CD8-positive, alpha-beta memory T cell (primary cell): ENCODE measurements at regions not wholly inside any gene's neighbourhood (a gene's known extent, or its start where the extent isn't known, plus 50 kb on each side); places are given as distances from the start of the nearest gene placed in this dataset.
"Not testable (repeated sequence)": the region's sequence is repeated elsewhere in the genome, so short reads cannot be mapped to it uniquely, and the experiment has no call there.

Experiments used
- CTCF ChIA-PET: fragments of 350-600 bp; sonication (Branson Sonifier 250); formaldehyde crosslinking; loops from one replicate; lab custom pipeline; 2021; ENCODE audit warnings: antibody characterized with exemption; lab: Charles Lee
- POLR2A ChIA-PET: fragments of 350-600 bp; sonication (Branson Sonifier 250); formaldehyde crosslinking; loops from one replicate; lab custom pipeline; 2021; ENCODE audit warnings: antibody characterized with exemption; lab: Charles Lee
- DNase-seq, 5 donors: peaks; one replicate each; pipeline versions ENCODE4 v3.0.0 to v3.0.0-alpha.2; 2020 to 2022; ENCODE audit warnings: mixed read lengths in 1 of 5
- H3K27ac ChIP-seq: one replicate; pipeline ENCODE4 v1.7.0; 2013; ENCODE audit warnings: low read depth, mild to moderate bottlenecking, low read length, moderate library complexity
- H3K27me3 ChIP-seq: 2 replicates; pipeline ENCODE4 v1.7.0; 2013; ENCODE audit warnings: low read length, mild to moderate bottlenecking; ENCODE audit not compliant: insufficient read depth, poor library complexity, severe bottlenecking
- H3K36me3 ChIP-seq: 2 replicates; pipeline ENCODE4 v1.7.0; 2013; ENCODE audit warnings: mild to moderate bottlenecking, low read length, moderate library complexity; ENCODE audit not compliant: insufficient read depth
- H3K4me1 ChIP-seq: 2 replicates; pipeline ENCODE4 v1.7.0; 2013; ENCODE audit warnings: mild to moderate bottlenecking, low read length, moderate library complexity; ENCODE audit not compliant: insufficient read depth
- H3K4me3 ChIP-seq: 2 replicates; pipeline ENCODE4 v1.7.0; 2013; ENCODE audit warnings: mild to moderate bottlenecking, low read length
- H3K9me3 ChIP-seq: 2 replicates; pipeline ENCODE4 v1.7.0; 2013; ENCODE audit warnings: mild to moderate bottlenecking, low read length
- H3K27ac Mint-ChIP-seq, 8 donors: one replicate each; pipeline ENCODE4 v1.8.0; 2020 to 2021; ENCODE audit warnings: mixed read lengths in 8 of 8, mild to moderate bottlenecking in 6 of 8, inconsistent platforms in 3 of 8, moderate library complexity in 3 of 8
- H3K27me3 Mint-ChIP-seq, 2 donors: one replicate each; pipeline ENCODE4 v1.8.0; 2020 to 2021; ENCODE audit warnings: mixed read lengths in 2 of 2, mild to moderate bottlenecking in 1 of 2, moderate library complexity in 1 of 2
- H3K36me3 Mint-ChIP-seq, 3 donors: one replicate each; pipeline ENCODE4 v1.8.0; 2020 to 2021; ENCODE audit warnings: mixed read lengths in 3 of 3, inconsistent platforms in 1 of 3, mild to moderate bottlenecking in 1 of 3
- H3K4me1 Mint-ChIP-seq, 3 donors: one replicate each; pipeline ENCODE4 v1.8.0; 2020 to 2021; ENCODE audit warnings: mixed read lengths in 3 of 3, inconsistent platforms in 1 of 3, mild to moderate bottlenecking in 1 of 3
- H3K4me3 Mint-ChIP-seq, 7 donors: one replicate each; pipeline ENCODE4 v1.8.0; 2020 to 2021; ENCODE audit warnings: mixed read lengths in 7 of 7, mild to moderate bottlenecking in 6 of 7, moderate library complexity in 4 of 7, inconsistent platforms in 2 of 7
- H3K9me3 Mint-ChIP-seq, 5 donors: one replicate each; pipeline ENCODE4 v1.8.0; 2020 to 2022; ENCODE audit warnings: mixed read lengths in 5 of 5, mild to moderate bottlenecking in 3 of 5, moderate library complexity in 2 of 5, inconsistent platforms in 1 of 5

DNA sequence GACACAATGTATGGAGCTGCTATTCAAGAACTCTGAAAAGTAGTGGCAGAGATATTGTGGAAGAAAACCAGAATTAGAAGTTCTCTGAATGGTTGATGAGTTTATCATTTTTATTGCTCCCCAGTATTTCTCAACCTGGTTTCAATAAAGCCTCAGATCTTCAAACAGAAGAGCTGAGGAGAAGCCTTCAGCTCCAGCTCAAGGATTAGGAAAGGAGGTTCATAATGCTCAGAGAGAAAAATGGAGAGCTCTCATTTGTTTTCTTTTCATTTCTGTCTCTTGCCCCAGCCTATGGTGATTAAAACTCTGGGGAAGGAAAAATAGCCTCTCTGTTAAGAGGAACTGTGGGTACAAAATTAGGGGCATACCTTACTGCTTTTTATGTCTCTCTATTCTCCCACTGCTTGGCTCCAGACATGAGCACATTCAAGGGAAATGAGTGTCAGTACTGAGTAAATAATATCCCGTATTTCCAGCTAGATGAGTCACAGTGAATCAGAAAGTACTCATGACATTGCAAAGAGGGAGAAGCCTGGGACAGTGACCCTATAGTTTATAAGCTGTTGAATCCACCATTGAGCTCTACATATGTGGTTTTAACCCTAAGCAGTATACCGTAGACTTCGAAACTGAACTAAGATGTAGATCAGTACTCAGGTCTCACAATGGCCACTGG is 138.1 kb downstream of the EMB start:
- Histone ChIP-seq H3K4me1 (no peaks in the 10 kb centered on the region), H3K9me3 (no peaks in the 10 kb centered on the region), H3K27ac (no peak overlapping the region), H3K27me3 (no peaks in the 10 kb centered on the region), H3K36me3 (no peaks in the 10 kb centered on the region), H3K4me3 (no peak overlapping the region)
- Mint-ChIP-seq H3K4me3 (no peak overlapping the region), H3K9me3 (peaks cover 4 to 26% (median 19%) of the 10 kb centered on the region in 5 donors), H3K4me1 (no peaks in the 10 kb centered on the region), H3K27ac (no peak overlapping the region), H3K36me3 (peaks cover 4 to 26% (median 6%) of the 10 kb centered on the region in 3 donors), H3K27me3 (peaks cover 0 to 9% of the 10 kb centered on the region in 2 donors)
- CTCF ChIA-PET: no interaction called here
- no peak for DNase-seq
- POLR2A ChIA-PET: no interaction called here

DNA sequence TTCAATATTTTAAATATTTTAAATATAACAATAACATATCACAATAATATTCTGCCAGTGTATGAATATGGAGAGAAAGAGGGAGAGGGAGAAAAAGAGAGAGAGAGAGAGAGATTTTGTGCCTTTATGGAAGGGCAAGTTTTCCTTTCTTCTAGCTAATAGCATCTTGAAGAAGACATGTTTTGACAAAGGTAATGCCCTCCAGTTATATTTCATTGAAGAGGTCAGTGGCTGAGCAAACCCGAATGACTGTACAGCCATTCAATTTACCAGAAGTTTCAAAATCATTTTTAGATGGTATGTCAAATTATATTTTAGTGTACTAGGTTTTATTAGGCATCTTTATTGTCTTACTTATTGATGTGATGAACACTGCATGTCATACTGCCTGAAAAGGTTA is 139.3 kb downstream of the EMB start:
- no peak for DNase-seq
- Histone ChIP-seq H3K27me3 (no peaks in the 10 kb centered on the region), H3K4me1 (no peaks in the 10 kb centered on the region), H3K4me3 (no peak overlapping the region), H3K36me3 (no peaks in the 10 kb centered on the region), H3K9me3 (no peaks in the 10 kb centered on the region), H3K27ac (no peak overlapping the region)
- ChIA-PET POLR2A (no interaction called here), CTCF (no interaction called here)
- peaks cover 1 to 5% of the 10 kb centered on the region in 2 donors for H3K27me3 Mint-ChIP-seq
- no peaks in the 10 kb centered on the region for H3K4me1 Mint-ChIP-seq
- H3K27ac Mint-ChIP-seq: no peak overlapping the region
- no peak overlapping the region for H3K4me3 Mint-ChIP-seq
- peaks cover 4 to 23% (median 6%) of the 10 kb centered on the region in 3 donors for H3K36me3 Mint-ChIP-seq
- peaks cover 0 to 22% (median 14%) of the 10 kb centered on the region in 5 donors for H3K9me3 Mint-ChIP-seq

DNA sequence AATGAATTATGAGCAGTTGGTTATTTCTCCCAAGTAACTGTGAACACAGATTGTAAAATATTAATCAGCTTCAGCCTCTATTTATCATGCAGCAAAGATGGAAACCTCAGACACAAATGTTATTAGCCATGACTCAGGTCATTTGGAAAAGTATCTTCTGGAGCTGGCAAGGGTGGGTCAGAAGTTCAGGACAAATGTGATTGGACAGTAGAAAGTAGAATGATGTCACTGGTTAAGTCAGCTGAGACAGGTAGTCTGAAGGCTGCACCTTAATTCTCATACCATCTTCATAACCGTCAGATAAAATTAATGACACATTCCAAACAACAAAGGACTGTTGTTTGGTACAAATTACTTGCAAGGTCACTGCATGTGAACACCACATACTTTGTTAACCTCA is 140.2 kb downstream of the EMB start:
- H3K4me3 ChIP-seq: no peak overlapping the region
- Mint-ChIP-seq H3K27me3 (peaks cover 4 to 5% of the 10 kb centered on the region in 2 donors), H3K4me1 (no peaks in the 10 kb centered on the region), H3K4me3 (no peak overlapping the region), H3K36me3 (peaks cover 4 to 24% (median 6%) of the 10 kb centered on the region in 3 donors), H3K9me3 (peaks cover 0 to 25% (median 17%) of the 10 kb centered on the region in 5 donors), H3K27ac (no peak overlapping the region)
- no peak overlapping the region for H3K27ac ChIP-seq
- H3K4me1 ChIP-seq: no peaks in the 10 kb centered on the region
- ChIA-PET POLR2A (no interaction called here), CTCF (no interaction called here)
- no peak for DNase-seq
- no peaks in the 10 kb centered on the region for H3K27me3 ChIP-seq
- no peaks in the 10 kb centered on the region for H3K9me3 ChIP-seq
- no peaks in the 10 kb centered on the region for H3K36me3 ChIP-seq

DNA sequence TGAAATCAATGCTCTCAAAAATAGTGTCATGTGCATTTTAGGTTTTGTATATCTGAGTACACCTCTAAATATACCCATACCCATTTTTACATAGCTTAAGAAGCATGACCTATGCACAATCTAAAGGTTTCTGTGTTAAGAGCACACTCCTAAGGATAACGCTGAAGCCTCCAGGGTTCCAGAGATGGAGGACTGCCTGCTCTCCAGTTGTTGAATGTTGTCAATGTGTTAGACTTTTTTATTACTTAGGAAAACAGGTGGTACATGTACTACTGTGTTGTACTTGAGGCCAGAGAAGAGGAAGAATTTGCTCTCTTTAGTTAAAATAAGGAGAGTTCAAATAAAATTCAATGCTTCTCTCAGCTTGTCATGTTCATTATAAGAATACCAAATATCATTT is 141.2 kb downstream of the EMB start:
- Histone ChIP-seq H3K4me1 (no peaks in the 10 kb centered on the region), H3K27me3 (no peaks in the 10 kb centered on the region), H3K27ac (no peak overlapping the region), H3K36me3 (no peaks in the 10 kb centered on the region), H3K4me3 (no peak overlapping the region), H3K9me3 (no peaks in the 10 kb centered on the region)
- peaks cover 0 to 31% (median 21%) of the 10 kb centered on the region in 5 donors for H3K9me3 Mint-ChIP-seq
- no peak overlapping the region for H3K4me3 Mint-ChIP-seq
- no peak for DNase-seq
- POLR2A ChIA-PET: no interaction called here
- peaks cover 4 to 5% of the 10 kb centered on the region in 2 donors for H3K27me3 Mint-ChIP-seq
- no peaks in the 10 kb centered on the region for H3K4me1 Mint-ChIP-seq
- H3K36me3 Mint-ChIP-seq: peaks cover 4 to 29% (median 6%) of the 10 kb centered on the region in 3 donors
- CTCF ChIA-PET: no interaction called here
- H3K27ac Mint-ChIP-seq: no peak overlapping the region

- Histone ChIP-seq H3K27me3 (no peaks in the 10 kb centered on the region), H3K9me3 (no peaks in the 10 kb centered on the region), H3K36me3 (no peaks in the 10 kb centered on the region), H3K4me3 (no peak overlapping the region), H3K27ac (no peak overlapping the region), H3K4me1 (no peaks in the 10 kb centered on the region)
- Mint-ChIP-seq H3K27me3 (peaks cover 2 to 4% of the 10 kb centered on the region in 2 donors), H3K36me3 (peaks cover 0 to 20% (median 2%) of the 10 kb centered on the region in 3 donors), H3K9me3 (peaks cover 0 to 28% (median 22%) of the 10 kb centered on the region in 5 donors), H3K27ac (no peak overlapping the region), H3K4me3 (no peak overlapping the region), H3K4me1 (peaks cover 1 to 10% (median 5%) of the 10 kb centered on the region in 3 donors)
- ChIA-PET CTCF (no interaction called here), POLR2A (no interaction called here)
- DNase-seq: no peak
Observed at GRCh38 chr5:50292735-50293394, 148.2 kb downstream of the EMB start.

DNA sequence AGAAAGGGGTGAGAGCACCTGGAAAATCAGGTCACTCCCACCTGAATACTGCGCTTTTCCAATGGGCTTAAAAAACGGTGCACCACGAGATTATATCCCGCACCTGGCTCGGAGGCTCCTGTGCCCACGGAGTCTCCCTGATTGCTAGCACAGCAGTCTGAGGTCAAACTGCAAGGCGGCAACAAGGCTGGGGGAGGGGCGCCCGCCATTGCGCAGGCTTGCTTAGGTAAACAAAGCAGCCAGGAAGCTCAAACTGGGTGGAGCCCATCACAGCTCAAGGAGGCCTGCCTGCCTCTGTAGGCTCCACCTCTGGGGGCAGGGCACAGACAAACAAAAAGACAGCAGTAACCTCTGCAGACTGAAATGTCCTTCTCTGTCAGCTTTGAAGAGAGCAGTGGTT is 160.6 kb downstream of the EMB start:
- H3K4me1 Mint-ChIP-seq, H3K4me1 ChIP-seq, H3K27me3 Mint-ChIP-seq, POLR2A ChIA-PET, H3K4me3 Mint-ChIP-seq, H3K27me3 ChIP-seq, DNase-seq, H3K27ac Mint-ChIP-seq, H3K27ac ChIP-seq, H3K4me3 ChIP-seq, CTCF ChIA-PET, H3K9me3 ChIP-seq, H3K36me3 ChIP-seq: not testable (repeated sequence)
- Mint-ChIP-seq H3K36me3 (peaks cover 0 to 36% (median 3%) of the 10 kb centered on the region in 3 donors), H3K9me3 (peaks cover 8 to 50% (median 30%) of the 10 kb centered on the region in 5 donors)
